Lung microvascular endothelial cell (primary cell): ENCODE measurements at regions not wholly inside any gene's neighbourhood (a gene's known extent, or its start where the extent isn't known, plus 50 kb on each side); places are given as distances from the start of the nearest gene placed in this dataset.
A peak's percentile ranks its signal among the peaks of the same experiment; 100 is the strongest.

Experiments
- DNase-seq, 2 donors: peaks; one replicate each; pipeline versions ENCODE4 v3.0.0 to v3.0.0-alpha.2; 2010; ENCODE audit warnings: low read depth in 2 of 2

GRCh38 chr1:208419746-208420420, 175.7 kb upstream of the PLXNA2 start:
- no peak for DNase-seq

- DNase-seq: no peak
Observed at GRCh38 chr1:208420696-208421095, 176.5 kb upstream of the PLXNA2 start.

GRCh38 chr1:208421486-208421885, 177.3 kb upstream of the PLXNA2 start:
- no peak for DNase-seq

GRCh38 chr1:208423526-208423925, 179.3 kb upstream of the PLXNA2 start:
- no peak for DNase-seq

GRCh38 chr1:208425096-208425495, 180.9 kb upstream of the PLXNA2 start:
- no peak for DNase-seq

GRCh38 chr1:208430220-208430619, 186.0 kb upstream of the PLXNA2 start:
- no peak for DNase-seq

- DNase-seq: no peak
Observed at GRCh38 chr1:208431721-208432120, 187.5 kb upstream of the PLXNA2 start.

GRCh38 chr1:208432346-208432745, 188.2 kb upstream of the PLXNA2 start:
- DNase-seq: no peak

GRCh38 chr1:208433086-208433485, 188.9 kb upstream of the PLXNA2 start:
- DNase-seq: peak in 1 of 2 donors; percentile 31

- no peak for DNase-seq
Observed at GRCh38 chr1:208433971-208434370, 189.8 kb upstream of the PLXNA2 start.

GRCh38 chr1:208437401-208437800, 193.2 kb upstream of the PLXNA2 start:
- DNase-seq: peak in 1 of 2 donors; percentile 68

GRCh38 chr1:208438112-208438699, 194.0 kb upstream of the PLXNA2 start:
- DNase-seq: no peak

GRCh38 chr1:208445758-208446203, 201.6 kb upstream of the PLXNA2 start:
- DNase-seq: no peak

GRCh38 chr1:208446271-208446691, 202.1 kb upstream of the PLXNA2 start:
- DNase-seq: no peak

GRCh38 chr1:208448425-208448824, 204.2 kb upstream of the PLXNA2 start:
- no peak for DNase-seq

GRCh38 chr1:208449951-208450350, 205.8 kb upstream of the PLXNA2 start:
- no peak for DNase-seq

- DNase-seq: no peak
Observed at GRCh38 chr1:208450958-208451357, 206.8 kb upstream of the PLXNA2 start.

- DNase-seq: peak in 1 of 2 donors; percentile 60
Observed at GRCh38 chr1:208455821-208456220, 211.6 kb upstream of the PLXNA2 start.

- DNase-seq: no peak
Observed at GRCh38 chr1:208456487-208456886, 212.3 kb upstream of the PLXNA2 start.

GRCh38 chr1:208460823-208461222, 216.6 kb upstream of the PLXNA2 start:
- DNase-seq: no peak

- DNase-seq: no peak
Observed at GRCh38 chr1:208461680-208462079, 217.5 kb upstream of the PLXNA2 start.

- DNase-seq: no peak
Observed at GRCh38 chr1:208462761-208463160, 218.6 kb upstream of the PLXNA2 start.

- DNase-seq: no peak
Observed at GRCh38 chr1:208465266-208465665, 221.1 kb upstream of the PLXNA2 start.
